Hepatocyte (in vitro differentiated cells): ENCODE measurements at regions not wholly inside any gene's neighbourhood (a gene's known extent, or its start where the extent isn't known, plus 50 kb on each side); places are given as distances from the start of the nearest gene placed in this dataset.

ENCODE experiments used
- CTCF ChIP-seq: fragments of 200-600 bp; sonication (generic); IDR thresholded peaks from 2 replicates; pipeline ENCODE4 v1.5.1; 2016; ENCODE audit warnings: antibody characterized with exemption, mild to moderate bottlenecking; ENCODE audit not compliant: poor library complexity
- EZH2 ChIP-seq: fragments of 200-600 bp; sonication (generic); IDR thresholded peaks from 2 replicates; pipeline ENCODE4 v1.6.1; 2016; ENCODE audit warnings: antibody characterized with exemption, mild to moderate bottlenecking, borderline replicate concordance

GRCh38 chr7:119382726-119383125 is 890.2 kb upstream of the KCND2 start:
- TF ChIP-seq CTCF (no peak), EZH2 (no peak)
